BLaER1 (cell line): ENCODE measurements at regions not wholly inside any gene's neighbourhood (a gene's known extent, or its start where the extent isn't known, plus 50 kb on each side); places are given as distances from the start of the nearest gene placed in this dataset.

Experiments
- H3K27ac ChIP-seq: shearing (Covaris generic); formaldehyde crosslinking; 2 replicates; pipeline ENCODE4 v1.8.1; 2022
- H3K27me3 ChIP-seq: shearing (Covaris generic); formaldehyde crosslinking; 2 replicates; pipeline ENCODE4 v1.8.1; 2022
- H3K36me3 ChIP-seq: shearing (Covaris generic); formaldehyde crosslinking; 2 replicates; pipeline ENCODE4 v1.8.1; 2022
- H3K4me1 ChIP-seq: shearing (Covaris generic); formaldehyde crosslinking; 2 replicates; pipeline ENCODE4 v1.8.1; 2022
- H3K4me2 ChIP-seq: shearing (Covaris generic); formaldehyde crosslinking; 2 replicates; pipeline ENCODE4 v1.8.1; 2022
- H3K4me3 ChIP-seq: shearing (Covaris generic); formaldehyde crosslinking; 2 replicates; pipeline ENCODE4 v1.8.1; 2022
- H3K9ac ChIP-seq: shearing (Covaris generic); formaldehyde crosslinking; 2 replicates; pipeline ENCODE4 v1.8.1; 2022
- H3K9me3 ChIP-seq: shearing (Covaris generic); formaldehyde crosslinking; 2 replicates; pipeline ENCODE4 v1.8.1; 2022
- H4K20me1 ChIP-seq: shearing (Covaris generic); formaldehyde crosslinking; 2 replicates; pipeline ENCODE4 v1.8.1; 2022
- Cebpa-rat ChIP-seq: shearing (Covaris generic); IDR thresholded peaks from 2 replicates; pipeline ENCODE4 v1.8.1; 2022

- no peak overlapping the region for H3K27ac ChIP-seq
- peaks cover 5% of the 10 kb centered on the region; the same call in 1 of the 2 replicates for H3K9me3 ChIP-seq
- H3K36me3 ChIP-seq = no peaks in the 10 kb centered on the region
- no peak for TF ChIP-seq Cebpa-rat
- no peaks in the 10 kb centered on the region for H4K20me1 ChIP-seq
- no peak overlapping the region for H3K9ac ChIP-seq
- peaks cover 34% of the 10 kb centered on the region for H3K4me1 ChIP-seq
- H3K4me2 ChIP-seq = no peak overlapping the region
- no peaks in the 10 kb centered on the region for H3K27me3 ChIP-seq
- no peak overlapping the region for H3K4me3 ChIP-seq
Measured at GRCh38 chr1:212155219-212155618, 119.7 kb downstream of the DTL start.

GRCh38 chr1:212157252-212157651 lies 121.7 kb downstream of the DTL start:
- H3K27ac ChIP-seq = no peak overlapping the region
- no peak overlapping the region for H3K9ac ChIP-seq
- H3K4me2 ChIP-seq = no peak overlapping the region
- peaks cover 5% of the 10 kb centered on the region; the same call in 1 of the 2 replicates for H3K9me3 ChIP-seq
- H3K27me3 ChIP-seq = no peaks in the 10 kb centered on the region
- peaks cover 30% of the 10 kb centered on the region for H3K4me1 ChIP-seq
- H3K4me3 ChIP-seq = no peak overlapping the region
- no peaks in the 10 kb centered on the region for H4K20me1 ChIP-seq
- no peaks in the 10 kb centered on the region for H3K36me3 ChIP-seq
- no peak for TF ChIP-seq Cebpa-rat

- no peak overlapping the region for H3K9ac ChIP-seq
- H3K4me2 ChIP-seq = 0 out of 2 replicates have a peak overlapping the region, but pooled peaks have one; percentile 5
- no peaks in the 10 kb centered on the region for H3K36me3 ChIP-seq
- H3K27ac ChIP-seq = peak overlapping the region; percentile 5; the same call in 1 of the 2 replicates
- no peak overlapping the region for H3K4me3 ChIP-seq
- peaks cover 43% of the 10 kb centered on the region for H3K4me1 ChIP-seq
- H3K27me3 ChIP-seq = no peaks in the 10 kb centered on the region
- peaks cover 5% of the 10 kb centered on the region; the same call in 1 of the 2 replicates for H3K9me3 ChIP-seq
- no peaks in the 10 kb centered on the region for H4K20me1 ChIP-seq
- no peak for TF ChIP-seq Cebpa-rat
Measured at GRCh38 chr1:212158912-212159796, 123.6 kb downstream of the DTL start.

GRCh38 chr1:212161231-212161781 lies 123.9 kb upstream of the PPP2R5A start:
- peaks cover 52% of the 10 kb centered on the region for H3K4me1 ChIP-seq
- no peaks in the 10 kb centered on the region for H4K20me1 ChIP-seq
- peak overlapping the region; percentile 10; the same call in 1 of the 2 replicates for H3K27ac ChIP-seq
- no peak overlapping the region for H3K4me3 ChIP-seq
- no peak overlapping the region for H3K9ac ChIP-seq
- H3K9me3 ChIP-seq = no peaks in the 10 kb centered on the region
- peak overlapping the region; percentile 57 for H3K4me2 ChIP-seq
- no peak for TF ChIP-seq Cebpa-rat
- H3K36me3 ChIP-seq = no peaks in the 10 kb centered on the region
- H3K27me3 ChIP-seq = no peaks in the 10 kb centered on the region

GRCh38 chr1:212162635-212163034 lies 122.6 kb upstream of the PPP2R5A start:
- H3K9ac ChIP-seq = no peak overlapping the region
- no peak overlapping the region; the same call in 1 of the 2 replicates for H3K4me3 ChIP-seq
- no peak for TF ChIP-seq Cebpa-rat
- H3K27me3 ChIP-seq = no peaks in the 10 kb centered on the region
- no peaks in the 10 kb centered on the region for H3K36me3 ChIP-seq
- no peaks in the 10 kb centered on the region for H4K20me1 ChIP-seq
- H3K9me3 ChIP-seq = no peaks in the 10 kb centered on the region
- H3K4me2 ChIP-seq = peak overlapping the region; percentile 57
- H3K4me1 ChIP-seq = peaks cover 65% of the 10 kb centered on the region
- H3K27ac ChIP-seq = peak overlapping the region; percentile 59

- Histone ChIP-seq H3K4me2 (no peak overlapping the region), H3K4me1 (peaks cover 63% of the 10 kb centered on the region), H3K36me3 (no peaks in the 10 kb centered on the region), H3K4me3 (no peak overlapping the region), H3K9ac (no peak overlapping the region), H3K9me3 (no peaks in the 10 kb centered on the region), H4K20me1 (no peaks in the 10 kb centered on the region), H3K27me3 (no peaks in the 10 kb centered on the region), H3K27ac (no peak overlapping the region)
- TF ChIP-seq Cebpa-rat = no peak
Measured at GRCh38 chr1:212164095-212164872, 120.9 kb upstream of the PPP2R5A start.

- 0 out of 2 replicates have a peak overlapping the region, but pooled peaks have one; percentile 46 for H3K27ac ChIP-seq
- H3K36me3 ChIP-seq = no peaks in the 10 kb centered on the region
- H3K27me3 ChIP-seq = no peaks in the 10 kb centered on the region
- H4K20me1 ChIP-seq = no peaks in the 10 kb centered on the region
- H3K9ac ChIP-seq = no peak overlapping the region
- H3K4me1 ChIP-seq = peaks cover 53% of the 10 kb centered on the region
- H3K4me3 ChIP-seq = no peak overlapping the region
- H3K4me2 ChIP-seq = peak overlapping the region; percentile 79
- no peaks in the 10 kb centered on the region for H3K9me3 ChIP-seq
- TF ChIP-seq Cebpa-rat = no peak
Measured at GRCh38 chr1:212166244-212166643, 119.0 kb upstream of the PPP2R5A start.

- Histone ChIP-seq H3K36me3 (no peaks in the 10 kb centered on the region), H3K4me2 (peak overlapping the region; percentile 79), H3K9me3 (no peaks in the 10 kb centered on the region), H3K27me3 (no peaks in the 10 kb centered on the region), H3K4me1 (peaks cover 49% of the 10 kb centered on the region), H3K27ac (peak overlapping the region; percentile 46), H3K4me3 (no peak overlapping the region), H3K9ac (peak overlapping the region; percentile 32; the same call in 1 of the 2 replicates), H4K20me1 (no peaks in the 10 kb centered on the region)
- TF ChIP-seq Cebpa-rat = no peak
Measured at GRCh38 chr1:212166644-212167043, 118.6 kb upstream of the PPP2R5A start.

GRCh38 chr1:212167098-212167497 lies 118.1 kb upstream of the PPP2R5A start:
- peak overlapping the region; percentile 46 for H3K27ac ChIP-seq
- peaks cover 45% of the 10 kb centered on the region for H3K4me1 ChIP-seq
- no peak overlapping the region for H3K4me3 ChIP-seq
- TF ChIP-seq Cebpa-rat = no peak
- no peaks in the 10 kb centered on the region for H3K36me3 ChIP-seq
- no peaks in the 10 kb centered on the region for H4K20me1 ChIP-seq
- H3K27me3 ChIP-seq = no peaks in the 10 kb centered on the region
- H3K9ac ChIP-seq = peak overlapping the region; percentile 32; the same call in 1 of the 2 replicates
- H3K4me2 ChIP-seq = peak overlapping the region; percentile 79
- H3K9me3 ChIP-seq = no peaks in the 10 kb centered on the region
